Endothelial cell of umbilical vein (primary cell): ENCODE measurements at regions not wholly inside any gene's neighbourhood (a gene's known extent, or its start where the extent isn't known, plus 50 kb on each side); places are given as distances from the start of the nearest gene placed in this dataset.

ENCODE experiments used
- BruUV-seq: library from RNA; stranded (reverse); fragments of 400-500 nt; replicated peaks from 2 replicates; lab custom pipeline; 2021; lab: Mats Ljungman, UMichigan
- CTCF ChIA-PET: fragments of 300-600, 350-600 bp; sonication (Branson Sonifier 250); formaldehyde crosslinking; loops from one replicate; lab custom pipeline; 2021; ENCODE audit warnings: antibody characterized with exemption, inconsistent platforms; lab: Charles Lee
- POLR2A ChIA-PET: fragments of 300-600, 350-600 bp; sonication (Branson Sonifier 250); formaldehyde crosslinking; loops from one replicate; lab custom pipeline; 2021; ENCODE audit warnings: antibody characterized with exemption, inconsistent platforms; lab: Charles Lee
- DNase-seq: peaks from one replicate; pipeline ENCODE4 v3.0.0-alpha.2; 2011; ENCODE audit warnings: low read depth, low spot score
- FAIRE-seq: peaks from 2 replicates; lab custom pipeline; 2011; peaks lifted over from hg19 to GRCh38; lab: Jason Lieb, UNC
- H2AFZ ChIP-seq: 2 replicates; pipeline ENCODE4 v1.6.0; 2012; ENCODE audit warnings: low read depth, low read length, control low read depth, inconsistent platforms
- H3K27ac ChIP-seq: 2 replicates; pipeline ENCODE4 v1.5.1; 2011; ENCODE audit warnings: low read depth, mild to moderate bottlenecking, control low read depth, low read length, moderate library complexity; ENCODE audit not compliant: insufficient read depth
- H3K27me3 ChIP-seq, 2 experiments: 2 replicates each; pipeline versions ENCODE4 v1.6.0 to v1.6.1; 2011; ENCODE audit warnings: low read length in 2 of 2, mixed read lengths in 1 of 2; ENCODE audit not compliant: control insufficient read depth in 2 of 2, insufficient read depth in 2 of 2
- H3K36me3 ChIP-seq, 2 experiments: 2 replicates in 1 of 2; 3 replicates in 1 of 2; pipeline ENCODE4 v1.5.1; 2011; ENCODE audit warnings: low read length in 2 of 2, mild to moderate bottlenecking in 1 of 2, moderate library complexity in 1 of 2; ENCODE audit not compliant: control insufficient read depth in 2 of 2, insufficient read depth in 2 of 2; ENCODE audit errors: extremely low read depth in 1 of 2
- H3K4me1 ChIP-seq: 3 replicates; pipeline ENCODE4 v1.5.1; 2011; ENCODE audit warnings: mild to moderate bottlenecking, low read length; ENCODE audit not compliant: control insufficient read depth, insufficient read depth; ENCODE audit errors: extremely low read depth
- H3K4me2 ChIP-seq: 2 replicates; pipeline ENCODE4 v1.6.1; 2011; ENCODE audit warnings: low read length, control low read depth, mixed read lengths; ENCODE audit not compliant: insufficient read depth
- H3K4me3 ChIP-seq, 3 experiments: fragments of 200-600 bp in 1 of 3; sonication (generic), shearing (Covaris generic) in 1 of 3; replicated peaks in 1 of 3; 2 replicates each; pipeline ENCODE4 v1.5.1; 2011 to 2016; ENCODE audit warnings: control low read depth in 3 of 3, low read length in 3 of 3, mild to moderate bottlenecking in 2 of 3, inconsistent platforms in 1 of 3, low read depth in 1 of 3, moderate library complexity in 1 of 3; ENCODE audit not compliant: insufficient read depth in 1 of 3
- H3K79me2 ChIP-seq: 2 replicates; pipeline ENCODE4 v1.6.0; 2012; ENCODE audit warnings: low read length, inconsistent platforms; ENCODE audit not compliant: control insufficient read depth, insufficient read depth
- H3K9ac ChIP-seq: replicated peaks from 2 replicates; pipeline ENCODE3; 2011; ENCODE audit warnings: low read length, control low read depth; ENCODE audit not compliant: insufficient read depth; ENCODE audit errors: extremely low read depth
- H3K9me1 ChIP-seq: replicated peaks from 3 replicates; pipeline ENCODE4 v1.6.0; 2011; ENCODE audit warnings: mild to moderate bottlenecking, low read length; ENCODE audit not compliant: control insufficient read depth, insufficient read depth; ENCODE audit errors: extremely low read depth
- H3K9me3 ChIP-seq: replicated peaks from 2 replicates; pipeline ENCODE4 v1.5.1; 2012; ENCODE audit warnings: low read length, inconsistent platforms; ENCODE audit not compliant: control insufficient read depth, insufficient read depth
- H4K20me1 ChIP-seq: replicated peaks from 2 replicates; pipeline ENCODE3; 2011; ENCODE audit warnings: mild to moderate bottlenecking, low read length; ENCODE audit not compliant: control insufficient read depth, insufficient read depth; ENCODE audit errors: extremely low read depth
- CTCF ChIP-seq, 2 donors: IDR thresholded peaks; 1 replicate in 1 of 2; 2 replicates in 1 of 2; pipeline ENCODE4 v1.5.1; 2011; ENCODE audit warnings: low read length in 2 of 2, mild to moderate bottlenecking in 2 of 2, moderate library complexity in 2 of 2, control low read depth in 1 of 2, inconsistent platforms in 1 of 2, low read depth in 1 of 2; ENCODE audit not compliant: insufficient read depth in 1 of 2; ENCODE audit errors: extremely low read depth in 1 of 2
- EZH2 ChIP-seq: IDR thresholded peaks from 2 replicates; pipeline ENCODE4 v1.6.1; 2012; ENCODE audit warnings: borderline replicate concordance, low read depth, mild to moderate bottlenecking, moderate library complexity, low read length, inconsistent platforms; ENCODE audit not compliant: severe bottlenecking
- FOS ChIP-seq: IDR thresholded peaks from 2 replicates; pipeline ENCODE4 v1.6.1; 2011; ENCODE audit warnings: mild to moderate bottlenecking, low read length, moderate library complexity, borderline replicate concordance; ENCODE audit not compliant: insufficient read depth
- GATA2 ChIP-seq: IDR thresholded peaks from 2 replicates; pipeline ENCODE4 v1.7.0; 2011; ENCODE audit warnings: low read depth, mild to moderate bottlenecking, moderate library complexity, mixed read lengths, low read length; ENCODE audit not compliant: insufficient read length, insufficient read depth
- JUN ChIP-seq: IDR thresholded peaks from 2 replicates; pipeline ENCODE4 v1.6.1; 2011; ENCODE audit warnings: borderline replicate concordance, low read depth; ENCODE audit not compliant: insufficient read length, insufficient read depth
- MYC ChIP-seq: IDR thresholded peaks from one replicate; pipeline ENCODE4 v1.6.1; 2011; ENCODE audit warnings: mild to moderate bottlenecking, low read depth, low read length
- POLR2A ChIP-seq: IDR thresholded peaks from 2 replicates; pipeline ENCODE4 v1.6.1; 2012; ENCODE audit warnings: low read depth, mild to moderate bottlenecking, control low read depth, low read length
- POLR2AphosphoS5 ChIP-seq: IDR thresholded peaks from 2 replicates; pipeline ENCODE4 v1.6.1; 2012; ENCODE audit warnings: low read depth, mild to moderate bottlenecking, control low read depth, low read length, moderate library complexity; ENCODE audit not compliant: insufficient read depth
- dilution Hi-C: fragments of 300-500 bp; cut with MboI; formaldehyde crosslinking; loops from one replicate; pipeline ENCODE4 v1.15.0; 2019; ENCODE audit warnings: low sequenced_read_pairs; ENCODE audit not compliant: extremely low pct_ligation_motif_present
- intact Hi-C: fragments of 100-400 bp; cut with micrococcal nuclease; formaldehyde crosslinking; loops from one replicate; pipeline ENCODE4 v1.10.0; 2022
- TF ChIP-seq, protein P1 (sequence below): IDR thresholded peaks from 2 replicates; pipeline ENCODE4 v1.6.1; 2011; ENCODE audit not compliant: insufficient read depth, insufficient read length

GRCh38 chr11:38246451-38246850 lies 1648.4 kb upstream of the RAG2 start:
- no TSS peak for BruUV-seq
- H3K4me2 ChIP-seq, result no peak overlapping the region
- no peaks in the 10 kb centered on the region for H3K36me3 ChIP-seq
- no peak for FAIRE-seq
- H3K27ac ChIP-seq, result no peak overlapping the region
- no peak for DNase-seq
- TF ChIP-seq EZH2, result no peak
- TF ChIP-seq MYC, result no peak
- TF ChIP-seq, protein P1, sequence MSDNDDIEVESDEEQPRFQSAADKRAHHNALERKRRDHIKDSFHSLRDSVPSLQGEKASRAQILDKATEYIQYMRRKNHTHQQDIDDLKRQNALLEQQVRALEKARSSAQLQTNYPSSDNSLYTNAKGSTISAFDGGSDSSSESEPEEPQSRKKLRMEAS, result no peak
- TF ChIP-seq JUN, result no peak
- no peak for TF ChIP-seq FOS
- TF ChIP-seq POLR2AphosphoS5, result no peak
- no peak for TF ChIP-seq GATA2
- no peak for TF ChIP-seq POLR2A
- no peak for TF ChIP-seq CTCF (IDR thresholded peaks at IDR 0.05; ENCODE audit: extremely low read depth in 1 of 2, insufficient read depth in 1 of 2, low read depth in 1 of 2, low read length in 2 of 2)
- dilution Hi-C loops, result no loop called here
- H3K4me3 ChIP-seq, result no peak overlapping the region
- H3K4me1 ChIP-seq, result no peaks in the 10 kb centered on the region
- ChIA-PET CTCF (no interaction called here), POLR2A (no interaction called here)
- no peaks in the 10 kb centered on the region for H3K9me3 ChIP-seq
- H2AFZ ChIP-seq, result no peak overlapping the region
- no peaks in the 10 kb centered on the region for H4K20me1 ChIP-seq
- no peaks in the 10 kb centered on the region for H3K27me3 ChIP-seq
- intact Hi-C loops, result no loop called here
- no peak overlapping the region for H3K9ac ChIP-seq
- no peaks in the 10 kb centered on the region for H3K9me1 ChIP-seq
- no peaks in the 10 kb centered on the region for H3K79me2 ChIP-seq
